GM21529 (cell line): ENCODE measurements at regions not wholly inside any gene's neighbourhood (a gene's known extent, or its start where the extent isn't known, plus 50 kb on each side); places are given as distances from the start of the nearest gene placed in this dataset.

Experiments
- ATAC-seq: cut with Tn5 transposase; IDR thresholded peaks from one replicate; pipeline ENCODE4 v1.9.1; 2021; ENCODE audit not compliant: unreplicated experiment

- no peak for ATAC-seq
These were observed 103.2 kb upstream of the GRIK2 start for GRCh38 chr6:101290346-101290745.

DNA sequence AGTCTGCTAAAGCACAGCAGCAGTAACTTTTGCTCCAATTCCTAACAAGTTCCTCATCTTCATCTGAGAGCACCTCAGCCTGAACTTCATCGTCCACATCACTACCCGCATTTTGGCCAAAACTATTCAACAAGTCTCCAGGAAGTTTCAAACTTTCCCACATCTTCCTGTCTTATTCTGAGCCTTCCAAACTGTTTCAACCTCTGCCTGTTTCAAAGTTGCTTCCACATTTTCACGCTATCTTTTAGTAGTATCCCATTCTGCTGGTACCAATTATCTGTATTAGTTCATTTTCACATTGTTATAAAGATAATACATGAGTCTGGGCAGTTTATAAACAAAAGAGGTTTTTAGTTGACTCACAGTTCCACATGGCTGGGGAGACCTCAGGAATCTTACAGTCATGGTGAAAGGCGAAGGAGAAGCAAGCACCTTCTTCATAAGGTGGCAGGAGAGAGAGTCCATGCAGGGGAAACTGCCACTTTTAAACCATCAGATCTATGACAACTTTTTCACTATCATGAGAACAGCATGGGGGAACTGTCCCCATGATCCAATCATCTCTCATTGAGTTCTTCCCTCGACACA, 99.4 kb upstream of the GRIK2 start:
- no peak for ATAC-seq

- ATAC-seq: no peak
These were observed 98.8 kb upstream of the GRIK2 start for GRCh38 chr6:101294676-101295075.

- no peak for ATAC-seq
These were observed 97.1 kb upstream of the GRIK2 start for GRCh38 chr6:101296169-101296960.

DNA sequence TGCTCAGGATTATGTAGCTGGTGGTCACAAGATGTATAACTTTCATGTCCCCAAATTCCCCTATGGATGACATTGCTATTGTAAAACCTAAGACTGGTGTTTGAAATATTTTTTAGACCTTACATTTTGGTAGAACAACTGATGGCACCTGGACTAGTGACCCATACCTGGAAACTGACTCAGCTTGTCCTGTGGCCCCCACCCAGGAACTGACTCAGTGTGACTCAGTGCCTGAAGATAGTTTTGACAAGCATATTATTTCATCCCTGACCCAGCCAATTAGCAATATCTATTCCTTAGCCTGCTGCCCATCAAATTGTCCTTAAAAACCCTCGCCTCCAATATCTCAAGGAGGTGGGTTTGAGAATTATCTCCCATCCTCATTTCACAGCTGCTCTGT, 90.9 kb upstream of the GRIK2 start:
- ATAC-seq: no peak

GRCh38 chr6:101303495-101303894, 90.0 kb upstream of the GRIK2 start:
- no peak for ATAC-seq

DNA sequence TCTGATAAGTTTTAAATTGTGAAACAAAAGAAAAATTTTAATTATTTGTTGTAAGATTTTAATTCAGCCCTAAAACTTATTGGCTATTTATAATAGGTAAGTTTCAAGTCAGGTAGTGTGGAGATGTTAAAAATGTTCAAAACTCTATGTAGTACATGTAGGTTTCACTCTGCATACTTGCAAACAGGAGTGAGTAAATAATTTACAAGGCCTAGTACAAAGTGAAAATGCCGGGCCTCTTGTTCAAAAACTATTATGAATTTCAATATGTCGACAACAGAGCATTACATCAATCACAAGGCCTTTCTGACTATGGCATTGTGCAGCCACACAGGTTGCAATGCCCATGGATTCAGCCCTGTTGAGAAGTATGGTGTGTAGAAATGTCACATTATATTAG, 80.9 kb upstream of the GRIK2 start:
- no peak for ATAC-seq

- no peak for ATAC-seq
These were observed 70.6 kb upstream of the GRIK2 start for GRCh38 chr6:101322921-101323320.

GRCh38 chr6:101326411-101326810, 67.1 kb upstream of the GRIK2 start:
- no peak for ATAC-seq

- no peak for ATAC-seq
These were observed 51.6 kb upstream of the GRIK2 start for GRCh38 chr6:101341926-101342325.
